ENCODE measurements at regions not wholly inside any gene's neighbourhood (a gene's known extent, or its start where the extent isn't known, plus 50 kb on each side); places are given as distances from the start of the nearest gene placed in this dataset.

DNA sequence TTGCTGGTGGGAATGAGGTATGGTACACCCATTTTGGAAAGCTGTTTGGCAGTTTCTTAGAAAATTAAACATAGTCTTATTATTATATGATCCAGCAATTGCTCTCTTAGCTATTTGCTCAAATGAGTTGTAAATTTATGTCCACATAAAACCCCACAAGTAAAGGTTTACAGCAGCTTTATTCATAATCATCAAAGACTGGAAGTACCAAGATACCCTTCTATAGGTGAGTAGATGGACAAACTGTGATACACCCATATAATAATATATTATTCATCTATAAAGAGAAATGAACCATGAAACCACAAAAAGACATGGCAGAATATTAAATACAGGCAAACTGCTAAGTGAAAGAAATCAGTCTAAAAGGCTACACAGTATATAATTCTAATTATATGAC is 344.7 kb upstream of the CDIN1 start:
- TF ChIP-seq, protein P1, sequence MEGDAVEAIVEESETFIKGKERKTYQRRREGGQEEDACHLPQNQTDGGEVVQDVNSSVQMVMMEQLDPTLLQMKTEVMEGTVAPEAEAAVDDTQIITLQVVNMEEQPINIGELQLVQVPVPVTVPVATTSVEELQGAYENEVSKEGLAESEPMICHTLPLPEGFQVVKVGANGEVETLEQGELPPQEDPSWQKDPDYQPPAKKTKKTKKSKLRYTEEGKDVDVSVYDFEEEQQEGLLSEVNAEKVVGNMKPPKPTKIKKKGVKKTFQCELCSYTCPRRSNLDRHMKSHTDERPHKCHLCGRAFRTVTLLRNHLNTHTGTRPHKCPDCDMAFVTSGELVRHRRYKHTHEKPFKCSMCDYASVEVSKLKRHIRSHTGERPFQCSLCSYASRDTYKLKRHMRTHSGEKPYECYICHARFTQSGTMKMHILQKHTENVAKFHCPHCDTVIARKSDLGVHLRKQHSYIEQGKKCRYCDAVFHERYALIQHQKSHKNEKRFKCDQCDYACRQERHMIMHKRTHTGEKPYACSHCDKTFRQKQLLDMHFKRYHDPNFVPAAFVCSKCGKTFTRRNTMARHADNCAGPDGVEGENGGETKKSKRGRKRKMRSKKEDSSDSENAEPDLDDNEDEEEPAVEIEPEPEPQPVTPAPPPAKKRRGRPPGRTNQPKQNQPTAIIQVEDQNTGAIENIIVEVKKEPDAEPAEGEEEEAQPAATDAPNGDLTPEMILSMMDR (IDR thresholded peaks at IDR 0.05; ENCODE audit: borderline replicate concordance, extremely low read depth, low read length, poor library complexity, severe bottlenecking) = no peak
- TF ChIP-seq EZH2 (IDR thresholded peaks at IDR 0.05; ENCODE audit: borderline replicate concordance, low read depth, low read length, severe bottlenecking) = no peak

Data from DND-41 (cell line).